ENCODE measurements at regions not wholly inside any gene's neighbourhood (a gene's known extent, or its start where the extent isn't known, plus 50 kb on each side); places are given as distances from the start of the nearest gene placed in this dataset.

DNA sequence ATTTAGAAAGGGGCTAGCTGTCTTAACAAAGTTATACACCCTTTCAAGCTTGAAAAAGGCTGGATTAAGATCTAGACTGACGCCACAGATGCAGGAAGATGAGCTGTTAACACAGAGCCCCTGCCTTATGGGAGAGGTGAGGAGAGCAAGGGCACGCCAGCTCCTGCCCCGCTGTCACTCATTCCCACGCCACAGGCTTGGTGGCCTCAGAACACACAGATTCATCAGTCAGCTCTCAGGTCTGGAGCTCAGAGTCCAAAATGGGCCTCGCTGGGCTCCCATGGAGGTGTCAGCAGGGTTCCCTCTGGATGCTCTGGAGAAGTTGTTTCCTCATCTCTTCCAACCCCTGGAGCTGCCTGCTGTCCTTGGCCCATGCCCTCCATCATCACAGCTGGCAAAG is 554.2 kb downstream of the TCERG1L start:
- no peaks in the 10 kb centered on the region for H3K27me3 ChIP-seq (ENCODE audit: control insufficient read depth, insufficient read depth, low read length)
- intact Hi-C loops (cut with DNase I), result no loop called here
- DNase-seq (peak in 2 of 5 donors; percentile 28), FAIRE-seq (no peak)
- TF ChIP-seq, protein P1, sequence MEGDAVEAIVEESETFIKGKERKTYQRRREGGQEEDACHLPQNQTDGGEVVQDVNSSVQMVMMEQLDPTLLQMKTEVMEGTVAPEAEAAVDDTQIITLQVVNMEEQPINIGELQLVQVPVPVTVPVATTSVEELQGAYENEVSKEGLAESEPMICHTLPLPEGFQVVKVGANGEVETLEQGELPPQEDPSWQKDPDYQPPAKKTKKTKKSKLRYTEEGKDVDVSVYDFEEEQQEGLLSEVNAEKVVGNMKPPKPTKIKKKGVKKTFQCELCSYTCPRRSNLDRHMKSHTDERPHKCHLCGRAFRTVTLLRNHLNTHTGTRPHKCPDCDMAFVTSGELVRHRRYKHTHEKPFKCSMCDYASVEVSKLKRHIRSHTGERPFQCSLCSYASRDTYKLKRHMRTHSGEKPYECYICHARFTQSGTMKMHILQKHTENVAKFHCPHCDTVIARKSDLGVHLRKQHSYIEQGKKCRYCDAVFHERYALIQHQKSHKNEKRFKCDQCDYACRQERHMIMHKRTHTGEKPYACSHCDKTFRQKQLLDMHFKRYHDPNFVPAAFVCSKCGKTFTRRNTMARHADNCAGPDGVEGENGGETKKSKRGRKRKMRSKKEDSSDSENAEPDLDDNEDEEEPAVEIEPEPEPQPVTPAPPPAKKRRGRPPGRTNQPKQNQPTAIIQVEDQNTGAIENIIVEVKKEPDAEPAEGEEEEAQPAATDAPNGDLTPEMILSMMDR (IDR thresholded peaks at IDR 0.05; ENCODE audit: borderline replicate concordance, extremely low read depth, insufficient read depth), result no peak
- H3K36me3 ChIP-seq (ENCODE audit: control insufficient read depth in 2 of 3, insufficient read depth in 3 of 3, low read length in 3 of 3), result no peaks in the 10 kb centered on the region
- H3K9me3 ChIP-seq (ENCODE audit: control insufficient read depth in 2 of 3, insufficient read depth in 1 of 3, low read length in 3 of 3), result peaks cover 0 to 5% (median 0%) of the 10 kb centered on the region in 3 donors
- H3K27ac ChIP-seq (ENCODE audit: low read depth in 2 of 2, low read length in 2 of 2), result no peak overlapping the region
- no peak overlapping the region for H3K4me3 ChIP-seq (ENCODE audit: low read length in 3 of 3)
- no peak overlapping the region for H3K9ac ChIP-seq (ENCODE audit: low read length in 3 of 3)
- H3K4me1 ChIP-seq (ENCODE audit: control insufficient read depth in 2 of 3, insufficient read depth in 2 of 3, low read depth in 1 of 3, low read length in 3 of 3), result peaks cover 0 to 2% (median 0%) of the 10 kb centered on the region in 3 donors

DNA sequence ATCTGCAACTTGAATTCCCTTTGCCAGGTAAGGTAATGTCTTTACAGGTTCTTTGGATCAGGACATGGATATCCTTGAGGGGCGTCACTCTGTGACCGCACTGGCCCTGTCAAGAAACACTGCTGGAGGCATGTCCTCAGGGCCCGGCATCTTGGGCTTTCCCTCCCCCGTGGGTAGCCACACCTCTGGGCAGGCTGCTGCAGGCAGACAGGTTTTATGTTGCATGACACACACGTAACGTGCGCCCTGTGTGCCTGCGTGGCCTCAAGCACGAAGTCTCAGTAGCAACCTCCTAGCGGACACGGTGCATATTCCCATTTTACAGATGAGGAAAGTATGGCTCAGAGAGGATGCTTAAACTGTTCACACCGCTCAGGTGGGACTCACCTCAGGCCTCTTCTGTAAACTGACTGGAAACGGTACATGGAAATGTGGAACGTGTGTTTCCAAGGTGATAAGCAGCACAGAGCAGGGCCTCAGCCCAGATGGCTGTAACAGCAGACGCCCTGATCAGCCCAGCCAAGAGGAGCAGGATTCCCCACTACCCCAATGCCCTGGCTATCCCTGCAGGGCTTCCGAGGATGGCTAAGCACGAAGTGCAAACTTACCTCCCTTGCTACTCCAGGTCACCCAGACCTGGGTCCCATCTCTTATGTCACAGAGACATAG is 553.6 kb downstream of the TCERG1L start:
- Histone ChIP-seq H3K4me1 (ENCODE audit: control insufficient read depth in 2 of 3, insufficient read depth in 2 of 3, low read depth in 1 of 3, low read length in 3 of 3) (no peaks in the 10 kb centered on the region), H3K27me3 (ENCODE audit: control insufficient read depth, insufficient read depth, low read length) (no peaks in the 10 kb centered on the region), H3K27ac (ENCODE audit: low read depth in 2 of 2, low read length in 2 of 2) (no peak overlapping the region), H3K9ac (ENCODE audit: low read length in 3 of 3) (no peak overlapping the region), H3K9me3 (ENCODE audit: control insufficient read depth in 2 of 3, insufficient read depth in 1 of 3, low read length in 3 of 3) (peaks cover 0 to 5% (median 0%) of the 10 kb centered on the region in 3 donors), H3K36me3 (ENCODE audit: control insufficient read depth in 2 of 3, insufficient read depth in 3 of 3, low read length in 3 of 3) (no peaks in the 10 kb centered on the region), H3K4me3 (ENCODE audit: low read length in 3 of 3) (no peak overlapping the region)
- intact Hi-C loops (cut with DNase I), result no loop called here
- TF ChIP-seq, protein P1 (IDR thresholded peaks at IDR 0.05; ENCODE audit: borderline replicate concordance, extremely low read depth, insufficient read depth), result no peak
- DNase-seq (peak in 1 of 5 donors; percentile 64), FAIRE-seq (no peak)

DNA sequence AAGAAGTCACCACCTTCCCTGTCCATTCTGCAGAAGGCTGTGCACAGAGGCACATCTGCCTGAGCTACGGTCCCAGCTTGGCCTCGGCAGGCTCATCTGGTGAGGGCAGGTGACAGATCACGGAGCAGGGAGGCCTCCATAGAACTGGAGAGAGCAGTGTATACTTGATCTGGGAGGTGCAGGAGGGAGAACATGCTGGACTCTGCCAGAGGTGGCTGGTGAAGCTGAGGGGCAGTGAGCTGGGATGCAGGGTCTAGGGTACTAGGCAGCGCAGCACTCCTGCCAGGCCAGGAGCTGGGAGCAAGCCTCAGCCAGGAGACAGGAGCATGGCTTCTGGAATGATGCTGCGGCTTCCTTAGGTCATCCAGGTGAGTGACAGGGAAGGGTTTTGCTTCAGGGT is 553.0 kb downstream of the TCERG1L start:
- H3K27me3 ChIP-seq (ENCODE audit: control insufficient read depth, insufficient read depth, low read length), result no peaks in the 10 kb centered on the region
- peaks cover 0 to 5% (median 0%) of the 10 kb centered on the region in 3 donors for H3K9me3 ChIP-seq (ENCODE audit: control insufficient read depth in 2 of 3, insufficient read depth in 1 of 3, low read length in 3 of 3)
- intact Hi-C loops (cut with DNase I), result no loop called here
- TF ChIP-seq, protein P1 (IDR thresholded peaks at IDR 0.05; ENCODE audit: borderline replicate concordance, extremely low read depth, insufficient read depth), result no peak
- peak in 1 of 5 donors; percentile 29 for DNase-seq
- no peaks in the 10 kb centered on the region for H3K36me3 ChIP-seq (ENCODE audit: control insufficient read depth in 2 of 3, insufficient read depth in 3 of 3, low read length in 3 of 3)
- no peaks in the 10 kb centered on the region for H3K4me1 ChIP-seq (ENCODE audit: control insufficient read depth in 2 of 3, insufficient read depth in 2 of 3, low read depth in 1 of 3, low read length in 3 of 3)
- no peak for FAIRE-seq
- H3K9ac ChIP-seq (ENCODE audit: low read length in 3 of 3), result no peak overlapping the region
- no peak overlapping the region for H3K4me3 ChIP-seq (ENCODE audit: low read length in 3 of 3)
- H3K27ac ChIP-seq (ENCODE audit: low read depth in 2 of 2, low read length in 2 of 2), result no peak overlapping the region
